PC-3 (cell line): ENCODE measurements at regions not wholly inside any gene's neighbourhood (a gene's known extent, or its start where the extent isn't known, plus 50 kb on each side); places are given as distances from the start of the nearest gene placed in this dataset.

Experiments used
- EZH2phosphoT487 ChIP-seq: fragments of 300-600 bp; sonication (generic); IDR thresholded peaks from 2 replicates; pipeline ENCODE4 v1.6.1; 2018; ENCODE audit warnings: mild to moderate bottlenecking, antibody characterized with exemption, low read length, borderline replicate concordance
- TF ChIP-seq, protein P1 (sequence below): fragments of 300-600 bp; sonication (generic); conservative IDR thresholded peaks from 2 replicates; pipeline ENCODE4 v1.5.1; 2017; ENCODE audit warnings: antibody characterized with exemption, low read depth, mild to moderate bottlenecking, low read length

GRCh38 chr15:80325206-80325605 lies 73.2 kb upstream of the CTXND1 start:
- TF ChIP-seq, protein P1, sequence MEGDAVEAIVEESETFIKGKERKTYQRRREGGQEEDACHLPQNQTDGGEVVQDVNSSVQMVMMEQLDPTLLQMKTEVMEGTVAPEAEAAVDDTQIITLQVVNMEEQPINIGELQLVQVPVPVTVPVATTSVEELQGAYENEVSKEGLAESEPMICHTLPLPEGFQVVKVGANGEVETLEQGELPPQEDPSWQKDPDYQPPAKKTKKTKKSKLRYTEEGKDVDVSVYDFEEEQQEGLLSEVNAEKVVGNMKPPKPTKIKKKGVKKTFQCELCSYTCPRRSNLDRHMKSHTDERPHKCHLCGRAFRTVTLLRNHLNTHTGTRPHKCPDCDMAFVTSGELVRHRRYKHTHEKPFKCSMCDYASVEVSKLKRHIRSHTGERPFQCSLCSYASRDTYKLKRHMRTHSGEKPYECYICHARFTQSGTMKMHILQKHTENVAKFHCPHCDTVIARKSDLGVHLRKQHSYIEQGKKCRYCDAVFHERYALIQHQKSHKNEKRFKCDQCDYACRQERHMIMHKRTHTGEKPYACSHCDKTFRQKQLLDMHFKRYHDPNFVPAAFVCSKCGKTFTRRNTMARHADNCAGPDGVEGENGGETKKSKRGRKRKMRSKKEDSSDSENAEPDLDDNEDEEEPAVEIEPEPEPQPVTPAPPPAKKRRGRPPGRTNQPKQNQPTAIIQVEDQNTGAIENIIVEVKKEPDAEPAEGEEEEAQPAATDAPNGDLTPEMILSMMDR, result no peak
- TF ChIP-seq EZH2phosphoT487, result no peak
